HG03108 (cell line): ENCODE measurements at regions not wholly inside any gene's neighbourhood (a gene's known extent, or its start where the extent isn't known, plus 50 kb on each side); places are given as distances from the start of the nearest gene placed in this dataset.
"Not testable (repeated sequence)": the region's sequence is repeated elsewhere in the genome, so short reads cannot be mapped to it uniquely, and the experiment has no call there.

ENCODE experiments used
- ATAC-seq: cut with Tn5 transposase; IDR thresholded peaks from one replicate; pipeline ENCODE4 v1.9.1; 2021; ENCODE audit warnings: moderate library complexity; ENCODE audit not compliant: unreplicated experiment

GRCh38 chr12:97616946-97617345 lies 154.3 kb downstream of the RMST start:
- ATAC-seq = no peak

DNA sequence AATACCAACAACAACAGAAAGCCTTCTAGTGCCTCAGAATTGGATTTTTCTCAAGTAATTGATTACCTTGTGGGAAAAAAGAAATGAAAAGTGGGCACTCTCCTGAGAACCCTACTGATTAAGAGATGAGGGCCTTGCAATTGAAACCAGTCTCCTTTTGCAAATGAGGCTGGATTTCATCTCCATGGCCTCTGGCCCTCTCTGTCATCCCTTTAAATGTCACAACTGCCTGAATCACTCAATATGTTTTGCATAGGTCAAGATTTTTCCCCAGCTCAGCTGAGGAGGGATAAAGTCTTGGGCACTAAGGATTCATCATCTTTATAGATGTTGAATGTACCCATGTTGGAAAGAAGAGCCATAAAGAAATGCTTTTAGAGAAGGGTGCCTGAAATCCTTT lies 166.4 kb downstream of the RMST start:
- ATAC-seq = no peak

DNA sequence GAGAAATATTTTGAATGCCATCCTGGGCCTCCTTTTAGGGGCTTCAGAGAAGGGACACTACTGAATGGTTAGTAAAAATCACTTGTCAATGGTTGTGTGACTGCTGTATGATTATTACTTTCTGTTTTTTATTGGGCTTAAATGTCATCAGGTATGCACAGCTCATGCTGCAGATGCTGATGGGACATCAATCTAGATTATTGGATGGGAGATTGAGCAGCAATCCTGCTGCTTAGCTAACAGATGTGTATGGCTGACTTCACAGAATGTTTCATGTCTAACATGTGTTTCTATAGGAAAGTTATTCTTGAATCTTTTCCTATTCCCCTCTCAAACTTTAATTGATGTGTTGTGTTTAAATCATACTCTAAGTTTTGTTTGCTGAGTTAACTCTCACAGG lies 166.8 kb downstream of the RMST start:
- ATAC-seq = no peak

DNA sequence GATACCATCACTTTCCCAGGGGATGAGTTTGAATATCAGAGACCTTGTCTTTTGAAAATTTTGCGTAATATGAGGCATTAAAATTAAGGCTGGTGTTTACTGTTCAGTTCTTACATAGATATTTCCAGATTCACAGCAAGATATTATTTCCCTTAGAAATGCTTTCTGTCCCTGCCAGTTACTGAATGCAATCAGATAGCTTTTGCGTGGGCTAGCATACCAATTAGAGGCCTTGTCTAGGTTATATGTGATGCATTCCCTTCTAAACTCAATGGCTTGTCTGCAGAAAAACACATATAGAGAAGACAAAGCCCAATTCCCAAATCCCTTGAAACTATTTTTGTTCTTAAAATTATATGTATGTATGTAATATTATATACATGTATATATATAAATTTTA lies 167.8 kb downstream of the RMST start:
- no peak for ATAC-seq

DNA sequence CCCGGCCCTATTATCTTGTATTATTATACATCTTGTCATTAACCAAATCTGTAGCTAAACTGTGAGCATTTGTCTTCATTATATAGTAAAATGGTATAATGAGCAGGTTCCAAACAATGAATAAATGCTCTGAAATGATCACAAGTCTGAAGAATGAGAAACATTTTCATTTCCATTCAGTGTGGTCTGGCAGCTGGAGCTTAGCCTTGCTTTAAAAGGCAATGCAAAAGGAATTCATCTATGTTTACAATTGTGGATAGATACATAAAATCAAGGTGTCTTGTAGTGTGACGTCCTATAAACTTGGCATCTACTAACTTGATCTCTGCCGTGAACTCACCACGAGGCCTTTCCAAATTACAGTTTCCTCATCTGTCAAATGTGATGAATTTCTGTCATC lies 168.3 kb downstream of the RMST start:
- no peak for ATAC-seq

- no peak for ATAC-seq
These were observed 175.2 kb downstream of the RMST start for GRCh38 chr12:97637770-97638169.

GRCh38 chr12:97638739-97639138 lies 176.1 kb downstream of the RMST start:
- no peak for ATAC-seq

- no peak for ATAC-seq
These were observed 177.1 kb downstream of the RMST start for GRCh38 chr12:97639702-97640101.

- ATAC-seq = no peak
These were observed 178.2 kb downstream of the RMST start for GRCh38 chr12:97640826-97641225.

- no peak for ATAC-seq
These were observed 180.3 kb downstream of the RMST start for GRCh38 chr12:97642911-97643310.

- no peak for ATAC-seq
These were observed 181.3 kb downstream of the RMST start for GRCh38 chr12:97643924-97644323.

- no peak for ATAC-seq
These were observed 183.1 kb downstream of the RMST start for GRCh38 chr12:97645726-97646125.

- no peak for ATAC-seq
These were observed 184.5 kb downstream of the RMST start for GRCh38 chr12:97647142-97647541.

DNA sequence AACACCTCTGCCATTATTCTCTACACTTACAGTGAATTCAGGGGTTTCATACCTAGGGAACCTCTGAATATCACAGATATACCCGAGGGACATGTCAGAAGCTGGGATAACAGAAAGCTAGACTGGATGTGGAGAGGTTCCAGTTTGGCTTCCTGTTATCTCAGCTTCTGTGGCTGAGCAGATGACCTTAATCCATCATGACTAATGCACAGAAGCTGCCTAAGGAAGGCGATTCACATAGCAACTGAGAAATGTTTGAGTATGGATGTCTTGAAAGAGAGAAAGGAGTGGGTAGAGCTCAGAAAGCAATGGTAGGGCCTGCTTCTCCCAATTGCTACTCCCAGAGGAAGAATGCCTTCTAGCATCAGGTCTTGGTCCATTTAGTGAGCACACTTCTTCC lies 187.6 kb downstream of the RMST start:
- ATAC-seq = no peak

DNA sequence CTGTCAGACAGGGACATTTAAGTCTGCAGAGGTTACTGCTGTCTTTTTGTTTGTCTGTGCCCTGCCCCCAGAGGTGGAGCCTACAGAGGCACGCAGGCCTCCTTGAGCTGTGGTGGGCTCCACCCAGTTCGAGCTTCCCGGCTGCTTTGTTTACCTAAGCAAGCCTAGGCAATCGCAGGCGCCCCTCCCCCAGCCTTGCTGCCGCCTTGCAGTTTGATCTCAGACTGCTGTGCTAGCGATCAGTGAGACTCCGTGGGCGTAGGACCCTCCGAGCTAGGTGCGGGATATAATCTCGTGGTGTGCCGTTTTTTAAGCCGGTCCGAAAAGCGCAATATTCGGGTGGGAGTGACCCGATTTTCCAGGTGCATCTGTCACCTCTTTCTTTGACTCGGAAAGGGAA lies 193.9 kb downstream of the RMST start:
- ATAC-seq = not testable (repeated sequence)

DNA sequence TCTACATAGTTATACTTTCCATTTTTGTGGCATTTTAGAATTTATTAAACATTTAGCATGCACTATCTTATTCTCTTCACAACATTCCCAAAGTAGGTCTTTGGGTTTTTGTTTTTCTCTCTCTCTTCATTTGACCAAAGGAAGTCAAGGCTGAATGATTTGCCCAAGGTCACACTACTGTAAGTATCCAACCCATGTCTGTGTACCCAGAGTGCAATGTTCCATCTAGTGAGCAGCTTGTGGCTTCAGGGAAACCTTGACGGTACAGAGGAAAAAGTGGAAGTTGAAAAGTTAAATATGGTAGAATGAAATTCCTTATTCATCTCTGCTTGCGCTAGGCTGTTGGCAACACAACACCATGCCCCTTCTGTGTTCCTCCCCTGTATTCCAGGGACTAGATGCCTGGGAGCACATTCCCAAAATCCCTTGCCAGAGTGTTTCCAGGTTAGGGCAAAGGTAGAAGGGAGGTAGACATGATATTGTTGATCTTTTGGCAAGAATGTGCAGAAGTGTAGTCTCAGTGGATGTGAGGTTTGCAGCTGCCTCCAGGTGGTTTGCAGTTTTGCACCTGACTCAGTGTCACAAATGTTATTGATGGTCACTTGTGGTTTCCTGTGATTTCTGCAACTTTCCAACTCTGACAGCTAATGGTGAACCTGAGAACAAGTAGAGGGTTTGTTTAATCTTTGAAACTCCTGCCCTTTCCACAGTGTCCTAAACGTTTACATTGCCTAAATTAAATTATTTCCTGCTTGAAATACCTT lies 196.7 kb downstream of the RMST start:
- no peak for ATAC-seq

DNA sequence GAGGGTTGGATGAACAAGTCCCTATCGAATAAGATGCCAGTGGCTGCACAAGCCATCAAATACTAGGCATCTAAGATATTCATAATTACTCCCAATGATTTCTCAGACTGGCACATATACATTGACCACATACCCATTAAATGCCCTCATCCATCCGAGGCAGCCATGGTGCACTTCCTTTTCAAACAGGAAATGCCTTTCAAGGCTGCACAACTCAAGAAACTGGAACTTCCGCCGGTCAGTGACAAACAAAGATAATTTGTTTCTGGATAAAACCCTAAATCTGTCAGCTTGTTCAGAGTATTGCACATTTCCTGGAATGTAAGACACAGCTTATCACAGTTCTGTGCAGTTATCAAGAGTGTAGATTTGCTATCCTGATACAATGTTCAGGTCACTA lies 203.7 kb downstream of the RMST start:
- no peak for ATAC-seq

DNA sequence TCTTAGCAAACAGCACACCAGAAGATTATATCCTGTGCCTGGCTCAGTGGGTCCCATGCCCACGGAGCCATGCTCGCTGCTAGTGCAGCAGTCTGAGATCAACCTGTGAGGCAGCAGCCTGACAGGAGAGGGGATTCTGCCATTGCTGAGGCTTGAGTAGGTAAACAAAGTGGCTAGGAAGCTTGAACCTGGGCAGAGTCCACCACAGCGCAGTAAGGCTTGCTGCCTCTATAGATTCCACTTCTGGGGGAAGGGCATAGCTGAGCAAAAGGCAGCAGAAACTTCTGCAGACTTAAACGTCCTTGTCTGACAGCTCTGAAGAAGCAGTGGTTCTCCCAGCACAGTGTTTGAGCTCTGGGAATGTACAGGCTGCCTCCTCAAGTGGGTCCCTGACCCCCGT lies 210.3 kb downstream of the RMST start:
- ATAC-seq = no peak

DNA sequence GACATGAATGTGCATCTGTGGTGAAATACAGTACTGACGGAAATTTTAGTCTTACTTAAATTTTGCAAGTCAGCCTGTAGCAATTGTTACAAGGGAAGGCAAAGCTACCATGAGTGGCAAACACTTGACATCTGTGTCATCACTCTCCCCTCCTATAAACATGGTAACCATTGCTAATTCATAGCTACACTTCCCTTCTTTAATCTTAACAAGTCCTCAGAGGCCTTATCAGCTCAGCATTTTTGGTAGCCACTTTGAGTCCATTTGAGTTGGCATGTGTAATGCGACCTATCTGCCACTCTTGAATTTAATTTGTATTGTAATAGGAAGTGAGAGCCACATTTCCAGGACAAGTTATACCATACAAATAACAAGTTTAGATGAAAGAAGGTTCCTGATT lies 218.1 kb downstream of the RMST start:
- ATAC-seq = no peak

GRCh38 chr12:97681612-97682504 lies 219.3 kb downstream of the RMST start:
- ATAC-seq = peak; percentile 64

- no peak for ATAC-seq
These were observed 222.8 kb downstream of the RMST start for GRCh38 chr12:97685360-97685759.

DNA sequence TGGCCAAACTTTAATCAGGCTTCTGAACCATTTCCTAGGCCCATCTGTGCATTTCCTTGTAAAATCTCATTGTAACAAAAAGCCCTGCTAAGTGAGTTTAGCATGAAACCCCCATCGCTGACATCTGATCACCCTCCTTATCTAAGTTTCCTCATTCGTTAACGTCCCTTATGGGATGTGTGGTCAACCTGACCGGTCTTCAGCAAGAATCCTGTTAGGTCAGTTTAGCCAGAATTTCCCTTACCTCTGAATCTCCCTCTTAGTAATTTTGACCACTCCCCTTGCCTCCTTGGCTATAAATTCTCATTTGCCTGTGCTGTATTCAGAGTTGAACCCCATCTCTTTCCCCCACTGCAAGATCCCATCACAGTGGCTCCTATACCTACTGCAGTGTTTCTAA lies 239.3 kb downstream of the RMST start:
- no peak for ATAC-seq
